ENCODE measurements at regions not wholly inside any gene's neighbourhood (a gene's known extent, or its start where the extent isn't known, plus 50 kb on each side); places are given as distances from the start of the nearest gene placed in this dataset.

DNA sequence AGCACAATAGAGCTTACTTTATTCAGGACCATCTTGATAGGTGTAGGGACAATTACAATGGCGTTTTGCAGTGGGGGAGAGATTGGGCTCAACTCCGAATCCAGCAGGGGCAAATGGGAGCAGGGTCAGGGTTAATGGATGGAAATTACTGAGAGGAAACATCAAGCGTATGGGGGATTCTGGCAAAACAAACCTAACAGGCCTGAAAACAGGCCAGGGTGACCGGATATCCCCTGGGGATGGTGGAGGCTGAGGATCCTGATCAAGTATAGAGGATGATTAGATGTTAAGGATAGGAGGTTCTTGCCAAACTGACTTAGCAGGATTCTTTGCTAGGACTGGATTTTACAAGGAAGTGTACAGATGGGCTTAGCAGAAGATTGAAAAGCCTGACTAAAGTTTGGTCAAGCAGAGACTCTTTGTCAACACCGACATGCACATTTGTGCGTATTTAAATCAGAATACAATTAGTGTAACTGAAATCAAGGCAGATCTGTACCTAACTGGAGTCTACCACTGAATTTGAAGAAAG lies 54.5 kb upstream of the GPR45 start:
- Histone ChIP-seq H2BK20ac (ENCODE audit: low read depth, low read length) (no peak overlapping the region), H2AK5ac (ENCODE audit: low read depth, low read length) (no peak overlapping the region), H2BK120ac (ENCODE audit: low read depth, low read length) (no peak overlapping the region), H2BK5ac (ENCODE audit: low read depth, low read length, poor library complexity, severe bottlenecking) (no peak overlapping the region), H3K4me2 (ENCODE audit: low read depth, low read length) (no peak overlapping the region), H4K91ac (ENCODE audit: insufficient read depth, low read depth, low read length) (no peak overlapping the region), H3K36me3 (ENCODE audit: control insufficient read depth, insufficient read depth, low read length) (no peaks in the 10 kb centered on the region), H3K18ac (ENCODE audit: low read depth, low read length) (no peak overlapping the region), H3K4ac (ENCODE audit: low read depth, low read length) (no peak overlapping the region), H3K23ac (ENCODE audit: low read depth, low read length) (no peak overlapping the region), H3K9me3 (ENCODE audit: control insufficient read depth, insufficient read depth, low read length) (no peaks in the 10 kb centered on the region), H2AK9ac (replicated peaks; ENCODE audit: low read depth, low read length, poor library complexity) (no peak overlapping the region), H3K56ac (ENCODE audit: extremely low read depth, insufficient read depth, low read length) (no peak overlapping the region), H3K4me3 (ENCODE audit: insufficient read depth, low read depth, low read length) (no peak overlapping the region), H3K27me3 (ENCODE audit: control insufficient read depth, insufficient read depth, low read length) (peaks cover 13% of the 10 kb centered on the region), H2BK15ac (ENCODE audit: low read depth, low read length) (no peak overlapping the region), H3K79me1 (ENCODE audit: low read depth in 1 of 2, low read length in 2 of 2) (no peaks in the 10 kb centered on the region), H3K27ac (ENCODE audit: insufficient read depth, low read length) (no peak overlapping the region), H4K20me1 (ENCODE audit: insufficient read depth, low read length) (no peaks in the 10 kb centered on the region), H4K8ac (ENCODE audit: low read depth in 2 of 2, low read length in 2 of 2) (no peak overlapping the region), H2AFZ (replicated peaks; ENCODE audit: low read length, poor library complexity) (no peak overlapping the region), H3K14ac (replicated peaks; ENCODE audit: low read depth, low read length) (no peak overlapping the region), H3K9ac (ENCODE audit: low read depth, low read length) (no peak overlapping the region), H3K9me1 (ENCODE audit: insufficient read depth, low read length) (no peaks in the 10 kb centered on the region), H3K4me1 (ENCODE audit: control insufficient read depth, insufficient read depth, low read length) (no peaks in the 10 kb centered on the region), H4K5ac (ENCODE audit: low read depth, low read length) (no peak overlapping the region)
- DNase-seq, result no peak
- BruUV-seq (replicated peaks), result no TSS peak
- WGBS, 2 experiments (ENCODE audit: extremely low coverage in 2 of 2, insufficient read length in 1 of 2), result 52% methylated on average over 4 of the region's 6 CpGs; no CpG with 5 or more reads in 1 of the 2 experiments
- no peak for ATAC-seq (ENCODE audit: low read depth)
- TF ChIP-seq CTCF (conservative IDR thresholded peaks at IDR 0.05; ENCODE audit: low read depth, low read length) (no peak), RFX5 (IDR thresholded peaks at IDR 0.05; ENCODE audit: low read depth, low read length) (no peak), MAFK (IDR thresholded peaks at IDR 0.05; ENCODE audit: low read depth, low read length) (no peak), MAZ (IDR thresholded peaks at IDR 0.05; ENCODE audit: borderline replicate concordance, low read depth, low read length) (no peak), MXI1 (IDR thresholded peaks at IDR 0.05; ENCODE audit: borderline replicate concordance, low read depth, low read length) (no peak), BHLHE40 (IDR thresholded peaks at IDR 0.05; ENCODE audit: low read depth, low read length) (no peak), RAD21 (IDR thresholded peaks at IDR 0.05; ENCODE audit: low read length) (no peak), POLR2A (IDR thresholded peaks at IDR 0.05; ENCODE audit: low read depth, low read length) (no peak), RCOR1 (IDR thresholded peaks at IDR 0.05; ENCODE audit: insufficient replicate concordance, low read length) (no peak), USF2 (IDR thresholded peaks at IDR 0.05; ENCODE audit: low read depth, low read length) (no peak), CHD1 (IDR thresholded peaks at IDR 0.05; ENCODE audit: low read depth, low read length) (no peak), SMC3 (IDR thresholded peaks at IDR 0.05; ENCODE audit: low read depth, low read length) (no peak), NFE2L2 (IDR thresholded peaks at IDR 0.05; ENCODE audit: low read depth, low read length) (no peak), FOS (IDR thresholded peaks at IDR 0.05; ENCODE audit: low read depth, low read length) (no peak), CEBPB (IDR thresholded peaks at IDR 0.05; ENCODE audit: low read depth, low read length) (no peak)
- TF ChIP-seq, protein P1, sequence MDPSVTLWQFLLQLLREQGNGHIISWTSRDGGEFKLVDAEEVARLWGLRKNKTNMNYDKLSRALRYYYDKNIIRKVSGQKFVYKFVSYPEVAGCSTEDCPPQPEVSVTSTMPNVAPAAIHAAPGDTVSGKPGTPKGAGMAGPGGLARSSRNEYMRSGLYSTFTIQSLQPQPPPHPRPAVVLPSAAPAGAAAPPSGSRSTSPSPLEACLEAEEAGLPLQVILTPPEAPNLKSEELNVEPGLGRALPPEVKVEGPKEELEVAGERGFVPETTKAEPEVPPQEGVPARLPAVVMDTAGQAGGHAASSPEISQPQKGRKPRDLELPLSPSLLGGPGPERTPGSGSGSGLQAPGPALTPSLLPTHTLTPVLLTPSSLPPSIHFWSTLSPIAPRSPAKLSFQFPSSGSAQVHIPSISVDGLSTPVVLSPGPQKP (IDR thresholded peaks at IDR 0.05; ENCODE audit: borderline replicate concordance, low read depth, low read length), result no peak
- dilution Hi-C loops (cut with HindIII; ENCODE audit: low sequenced_read_pairs, unreplicated experiment), result no loop called here
- POLR2A ChIA-PET (ENCODE audit: unreplicated experiment), result no interaction called here
- intact Hi-C loops (cut with micrococcal nuclease), result no loop called here
- CTCF ChIA-PET, result no interaction called here
- in situ Hi-C loops (cut with MboI; ENCODE audit: low sequenced_read_pairs), result no loop called here
